AML-193 (cell line): ENCODE measurements at regions not wholly inside any gene's neighbourhood (a gene's known extent, or its start where the extent isn't known, plus 50 kb on each side); places are given as distances from the start of the nearest gene placed in this dataset.

Source experiments
- DNase-seq, 2 experiments: peaks; one replicate each; lab custom pipeline; 2025; lab: John Stamatoyannopoulos, UW

- no peak for DNase-seq
Observed at GRCh38 chr2:34980689-34981088, 1374.9 kb upstream of the CRIM1 start.

GRCh38 chr2:34979148-34979547 is 1376.4 kb upstream of the CRIM1 start:
- DNase-seq = no peak

- no peak for DNase-seq
Observed at GRCh38 chr2:34961822-34962221, 1362.7 kb upstream of the FAM98A start.

- DNase-seq = no peak
Observed at GRCh38 chr2:34954758-34955157, 1355.7 kb upstream of the FAM98A start.

- no peak for DNase-seq
Observed at GRCh38 chr2:34950797-34951196, 1351.7 kb upstream of the FAM98A start.

GRCh38 chr2:34949316-34949715 is 1350.2 kb upstream of the FAM98A start:
- no peak for DNase-seq

GRCh38 chr2:34936089-34936488 is 1337.0 kb upstream of the FAM98A start:
- DNase-seq = no peak

- no peak for DNase-seq
Observed at GRCh38 chr2:34912084-34912483, 1313.0 kb upstream of the FAM98A start.

- no peak for DNase-seq
Observed at GRCh38 chr2:34909992-34910705, 1311.0 kb upstream of the FAM98A start.

- DNase-seq = no peak
Observed at GRCh38 chr2:34907812-34908211, 1308.7 kb upstream of the FAM98A start.

- DNase-seq = no peak
Observed at GRCh38 chr2:34901739-34902138, 1302.6 kb upstream of the FAM98A start.

- DNase-seq = no peak
Observed at GRCh38 chr2:34899079-34899478, 1300.0 kb upstream of the FAM98A start.

- no peak for DNase-seq
Observed at GRCh38 chr2:34892766-34893165, 1293.7 kb upstream of the FAM98A start.

GRCh38 chr2:34892256-34892655 is 1293.2 kb upstream of the FAM98A start:
- no peak for DNase-seq

GRCh38 chr2:34875091-34875745 is 1276.1 kb upstream of the FAM98A start:
- DNase-seq = no peak

GRCh38 chr2:34853646-34854045 is 1254.5 kb upstream of the FAM98A start:
- no peak for DNase-seq

- DNase-seq = no peak
Observed at GRCh38 chr2:34851804-34852203, 1252.7 kb upstream of the FAM98A start.

- DNase-seq = no peak
Observed at GRCh38 chr2:34849827-34850226, 1250.7 kb upstream of the FAM98A start.

GRCh38 chr2:34848691-34849090 is 1249.6 kb upstream of the FAM98A start:
- DNase-seq = no peak

- DNase-seq = no peak
Observed at GRCh38 chr2:34848132-34848531, 1249.0 kb upstream of the FAM98A start.

GRCh38 chr2:34844629-34845028 is 1245.5 kb upstream of the FAM98A start:
- DNase-seq = no peak

GRCh38 chr2:34838408-34838807 is 1239.3 kb upstream of the FAM98A start:
- no peak for DNase-seq

- no peak for DNase-seq
Observed at GRCh38 chr2:34836361-34836760, 1237.3 kb upstream of the FAM98A start.

- DNase-seq = no peak
Observed at GRCh38 chr2:34831096-34831495, 1232.0 kb upstream of the FAM98A start.
